GM21515 (cell line): ENCODE measurements at regions not wholly inside any gene's neighbourhood (a gene's known extent, or its start where the extent isn't known, plus 50 kb on each side); places are given as distances from the start of the nearest gene placed in this dataset.
A peak's percentile ranks its signal among the peaks of the same experiment; 100 is the strongest.
"Not testable (repeated sequence)": the region's sequence is repeated elsewhere in the genome, so short reads cannot be mapped to it uniquely, and the experiment has no call there.

Experiments
- ATAC-seq: cut with Tn5 transposase; IDR thresholded peaks from one replicate; pipeline ENCODE4 v1.9.1; 2021; ENCODE audit not compliant: unreplicated experiment

DNA sequence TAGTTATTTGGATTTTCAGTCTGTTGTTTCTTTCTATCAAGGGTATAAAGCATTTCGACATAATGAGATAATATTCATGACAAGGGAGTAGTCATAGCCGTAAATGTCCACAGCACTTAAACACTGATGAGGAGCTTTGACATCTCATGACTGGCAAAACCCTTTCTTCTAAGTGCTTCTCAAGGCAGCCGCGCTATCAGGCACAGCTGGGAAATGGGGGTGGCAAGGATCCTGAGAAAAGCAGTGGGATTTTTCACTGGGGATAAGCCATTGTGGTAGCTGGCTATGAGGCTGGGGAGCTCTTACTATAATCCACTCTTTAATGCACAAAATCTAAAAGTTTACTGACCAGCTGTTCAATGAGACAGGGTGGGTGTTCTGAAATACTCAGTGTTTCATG, 493.2 kb upstream of the KLF6 start:
- no peak for ATAC-seq

DNA sequence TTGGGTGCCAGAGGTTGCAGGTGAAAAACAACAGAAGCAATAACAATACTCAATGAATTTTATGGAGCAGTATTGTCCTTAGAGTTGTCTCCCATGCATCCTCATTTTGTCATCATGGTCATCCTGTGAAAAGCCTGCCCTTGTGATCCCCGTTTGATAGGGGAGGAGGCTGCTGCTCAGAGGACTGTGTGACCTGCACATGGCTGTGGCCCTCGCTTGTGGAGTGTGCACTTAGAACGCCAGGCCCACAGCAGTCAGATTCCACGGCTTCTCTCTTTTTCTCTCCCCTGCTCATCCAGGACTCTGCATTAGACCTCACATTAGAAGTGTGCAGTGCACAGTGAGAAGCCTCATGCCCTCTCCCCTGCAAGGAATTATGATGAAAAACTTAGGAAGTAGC, 491.1 kb upstream of the KLF6 start:
- ATAC-seq, result no peak

DNA sequence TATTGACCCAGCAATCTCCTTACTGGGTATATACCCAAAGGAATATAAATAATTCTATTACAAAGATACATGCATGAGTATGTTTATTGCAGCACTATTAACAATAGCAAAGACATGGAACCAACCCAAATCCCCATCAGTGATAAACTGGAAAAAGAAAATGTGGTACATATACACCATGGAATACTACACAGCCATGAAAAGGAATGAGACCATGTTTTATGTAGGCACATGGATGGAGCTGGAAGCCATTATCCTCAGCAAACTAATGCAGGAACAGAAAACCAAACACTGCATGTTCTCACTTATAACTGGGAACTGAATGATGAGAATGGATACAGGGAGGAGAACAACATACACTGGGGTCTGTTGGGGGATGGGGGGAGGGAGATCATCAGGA, 489.7 kb upstream of the KLF6 start:
- ATAC-seq, result not testable (repeated sequence)

DNA sequence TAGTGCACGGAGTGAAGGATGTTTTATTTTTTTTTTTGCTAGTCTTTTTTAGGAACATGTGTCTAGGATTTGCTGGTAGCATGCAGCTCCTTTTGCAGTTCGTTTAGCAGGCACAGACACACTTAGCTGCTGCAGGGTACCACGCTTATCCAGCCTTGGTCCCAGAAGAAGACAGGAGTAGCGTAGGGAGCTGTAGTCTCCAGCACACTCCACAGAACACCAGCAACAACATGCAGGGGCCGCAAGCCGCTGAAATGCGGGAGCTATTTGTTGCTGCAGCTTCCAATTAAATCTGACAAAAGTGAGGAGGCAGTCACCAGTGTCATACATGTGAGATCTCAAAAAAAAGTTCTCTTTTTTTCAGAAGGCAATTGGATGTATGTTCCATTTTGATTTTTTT, 486.2 kb upstream of the KLF6 start:
- no peak for ATAC-seq

DNA sequence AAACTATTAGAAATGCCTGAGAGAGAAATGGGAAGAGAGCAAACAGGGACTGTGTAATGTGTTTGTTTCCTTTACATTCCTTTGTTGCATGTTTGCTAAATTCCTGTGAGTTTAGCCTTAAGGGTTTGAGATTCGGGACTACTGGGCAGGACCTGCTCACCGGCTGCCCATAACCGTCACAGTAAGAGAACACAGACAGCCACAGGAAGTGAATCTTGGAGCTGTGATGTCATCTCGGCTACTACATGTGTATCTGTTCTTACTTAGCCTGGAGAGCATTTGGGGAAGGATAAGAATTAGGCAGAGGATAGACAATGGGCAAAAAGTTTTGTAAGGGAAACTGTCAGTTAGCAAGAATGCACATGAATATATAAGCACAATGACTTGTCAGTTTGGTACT, 485.1 kb upstream of the KLF6 start:
- no peak for ATAC-seq

DNA sequence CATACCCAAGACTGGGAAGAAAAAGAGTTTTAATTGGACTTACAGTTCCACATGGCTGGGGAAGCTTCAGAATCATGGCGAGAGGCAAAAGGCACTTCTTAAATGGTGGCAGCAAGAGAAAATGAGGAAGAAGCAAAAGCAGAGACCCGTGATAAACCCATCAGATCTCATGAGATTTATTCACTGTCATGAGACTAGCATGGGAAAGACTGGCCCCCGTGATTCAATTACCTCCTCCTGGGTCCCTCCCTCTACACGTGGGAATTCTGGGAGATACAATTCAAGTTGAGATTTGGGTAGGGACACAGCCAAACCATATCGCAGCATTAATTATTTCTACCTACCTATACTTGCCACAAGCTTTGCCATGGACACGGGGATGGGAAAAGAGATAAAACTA, 483.5 kb upstream of the KLF6 start:
- ATAC-seq, result not testable (repeated sequence)

DNA sequence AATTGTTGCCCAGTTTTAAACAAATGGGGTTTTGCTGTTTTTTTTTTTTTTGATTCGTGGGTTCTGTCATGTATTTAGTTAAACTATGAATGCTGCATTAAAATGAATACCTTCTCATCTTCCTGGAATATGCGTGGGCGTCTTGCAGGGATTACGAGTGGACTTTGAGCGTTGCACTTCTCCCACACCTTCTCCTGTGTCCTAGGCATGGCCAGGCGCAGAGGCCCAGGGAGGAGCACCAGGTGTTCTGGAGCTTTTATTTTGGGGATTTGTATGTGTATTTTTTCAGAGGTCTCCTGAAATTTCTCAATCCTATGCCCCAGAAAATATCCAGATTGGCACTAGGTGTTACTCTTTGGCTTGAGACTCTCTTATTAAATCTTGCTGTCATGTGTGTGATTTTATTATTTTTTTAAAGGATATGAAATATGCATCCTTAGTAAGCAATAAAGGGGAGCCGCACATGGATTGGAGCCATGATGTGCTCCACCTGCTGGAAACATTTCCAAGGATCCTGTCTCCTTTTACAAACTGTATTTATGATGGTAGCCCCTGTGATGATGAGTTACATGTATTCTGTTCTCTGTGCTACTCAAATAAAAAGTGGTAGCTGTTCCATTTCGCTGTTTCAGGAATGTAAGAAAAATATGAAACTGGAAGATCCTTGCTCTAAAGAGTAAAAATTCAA, 482.2 kb upstream of the KLF6 start:
- no peak for ATAC-seq

DNA sequence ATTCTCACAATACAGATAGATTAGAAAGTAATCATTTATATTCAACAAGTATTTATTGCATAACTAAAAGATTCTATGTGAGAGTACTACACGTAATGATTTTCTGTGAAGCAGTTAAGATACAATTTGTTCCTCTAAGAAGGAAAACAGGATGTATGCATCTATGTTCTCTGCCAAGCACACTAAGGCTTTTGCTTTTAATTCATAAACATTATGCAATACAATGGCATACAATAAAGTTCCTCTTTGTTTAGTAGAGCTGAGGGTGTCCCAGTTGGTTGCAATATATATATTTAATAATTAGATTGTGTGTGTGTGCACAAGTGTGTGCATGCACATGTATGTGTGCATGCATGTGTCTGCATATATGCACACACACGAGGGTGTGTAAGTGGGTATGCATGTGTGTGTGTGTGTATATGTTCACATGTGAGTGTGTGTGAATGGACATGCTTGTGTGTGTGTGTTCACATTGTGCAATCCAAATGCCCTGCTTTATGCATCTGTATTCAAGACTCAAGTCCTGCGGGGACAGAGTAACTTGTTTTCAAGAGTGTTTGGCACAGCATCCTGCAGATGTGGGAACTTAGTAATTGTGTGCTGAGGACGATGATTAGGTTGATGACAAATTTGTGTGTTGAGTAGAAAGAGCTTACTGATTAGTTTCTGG, 481.5 kb upstream of the KLF6 start:
- no peak for ATAC-seq

DNA sequence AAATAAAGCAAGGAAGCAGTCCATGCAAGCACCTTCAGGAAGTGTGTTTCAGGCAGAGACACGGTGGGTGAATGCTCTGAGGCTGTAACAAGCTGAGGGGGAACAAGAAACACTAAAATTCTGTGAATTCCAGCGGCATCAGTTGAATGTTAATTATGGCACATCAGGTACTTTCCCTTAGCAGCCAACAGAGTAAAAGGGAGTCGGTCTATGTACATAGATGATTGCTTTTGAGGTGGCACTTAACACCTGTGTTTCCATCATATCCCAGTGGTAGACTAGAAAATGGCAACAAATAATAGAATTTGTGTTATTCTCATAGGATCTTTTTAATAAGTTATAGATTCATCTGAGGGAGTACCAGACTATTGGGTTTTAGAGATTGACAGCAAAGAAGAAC, 481.0 kb upstream of the KLF6 start:
- ATAC-seq, result no peak

DNA sequence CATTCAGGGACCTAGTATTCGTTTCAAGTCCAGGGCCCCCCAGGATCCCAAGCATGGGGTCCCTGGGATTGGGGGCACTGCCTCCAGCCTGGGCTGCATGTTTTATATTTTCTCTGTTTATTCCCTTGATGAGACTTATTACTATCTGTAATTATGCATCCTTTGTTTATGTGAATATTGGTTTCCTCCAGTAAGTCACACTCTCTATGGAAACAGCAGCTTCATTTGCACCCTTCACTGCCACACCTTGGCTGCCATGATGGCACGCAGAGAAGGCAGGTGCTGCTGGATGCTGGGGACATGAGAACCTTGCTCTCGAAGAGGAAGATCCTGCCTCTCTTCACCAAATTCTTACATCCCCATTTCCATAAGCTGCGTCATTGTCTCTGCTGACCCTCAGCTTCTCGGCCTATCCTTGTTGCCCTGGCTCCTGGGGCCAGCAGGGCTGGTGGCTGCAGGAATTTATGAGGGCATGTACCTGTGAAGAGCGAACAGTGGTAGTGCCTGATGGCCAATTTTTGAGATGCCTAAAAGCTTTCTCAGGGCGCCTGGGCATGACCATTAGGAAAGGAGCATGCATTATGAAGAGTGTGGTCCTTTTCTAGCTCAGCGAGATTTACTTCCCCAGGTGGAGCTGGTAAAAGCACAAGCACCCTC, 479.3 kb upstream of the KLF6 start:
- no peak for ATAC-seq

DNA sequence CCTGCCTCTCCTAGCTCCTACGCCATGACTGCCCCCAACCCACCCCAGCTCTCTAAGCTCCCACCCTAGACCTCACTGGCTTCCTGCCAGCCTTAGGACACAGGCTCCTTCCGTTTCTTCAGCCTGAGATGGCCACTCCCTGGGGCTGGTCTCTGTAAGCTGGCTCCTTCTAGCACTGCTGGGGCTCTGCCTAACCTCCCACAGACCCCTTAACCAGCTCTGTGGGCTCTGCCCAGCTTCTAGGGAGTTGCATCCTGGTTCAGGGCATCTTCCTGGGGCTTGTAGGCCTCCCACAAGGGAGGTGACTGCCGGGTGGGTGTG, 478.6 kb upstream of the KLF6 start:
- no peak for ATAC-seq

DNA sequence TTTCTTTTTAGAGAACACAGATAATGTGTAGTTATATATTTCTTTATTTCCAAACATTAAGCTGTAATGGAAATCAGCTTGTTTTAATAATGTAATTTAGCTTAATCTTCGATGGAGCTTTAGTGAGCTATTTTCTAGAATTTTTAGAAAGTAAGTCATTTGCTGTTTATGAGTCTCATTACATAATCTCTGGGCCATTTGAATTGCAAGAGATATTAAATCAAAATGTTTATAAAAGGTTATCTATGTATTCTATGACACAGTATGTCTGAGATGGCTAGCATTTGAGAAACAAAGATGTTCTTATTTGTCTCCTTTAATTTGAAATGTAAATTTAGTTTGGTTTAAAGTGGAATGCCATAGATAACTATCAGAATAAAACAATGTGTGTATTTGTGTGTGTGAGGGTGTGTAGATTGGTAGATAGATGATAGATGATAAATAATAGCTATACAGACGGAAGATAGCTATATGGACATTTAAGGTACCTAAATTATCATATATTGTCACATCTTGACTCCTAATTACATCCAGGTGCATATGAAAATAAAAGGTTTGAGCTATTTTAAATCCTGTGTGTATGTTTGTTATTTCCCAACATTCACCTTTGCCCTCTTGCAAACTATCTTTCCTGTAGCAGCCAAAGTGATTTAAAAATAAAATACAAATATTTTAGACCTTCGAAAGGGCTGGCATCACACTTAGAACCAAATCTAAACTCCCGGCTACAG, 478.0 kb upstream of the KLF6 start:
- ATAC-seq, result no peak

DNA sequence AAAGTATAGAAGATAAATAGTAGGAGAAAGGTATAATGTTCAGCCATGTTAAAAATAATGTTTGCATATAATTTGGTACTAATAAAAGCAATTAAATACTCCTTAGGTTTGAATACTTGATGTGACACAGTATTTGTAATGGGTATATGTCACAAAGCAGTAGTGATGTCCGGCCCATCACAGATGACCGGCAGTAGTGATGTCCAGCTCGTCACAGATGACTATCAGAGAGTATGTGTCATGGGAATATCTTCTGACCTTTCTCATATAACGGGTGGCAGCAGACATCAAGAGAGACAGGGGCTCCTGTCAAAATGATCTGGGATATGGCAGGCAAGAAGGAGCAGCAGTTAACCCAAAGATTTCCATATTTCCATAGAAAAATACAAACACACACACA, 477.4 kb upstream of the KLF6 start:
- no peak for ATAC-seq

DNA sequence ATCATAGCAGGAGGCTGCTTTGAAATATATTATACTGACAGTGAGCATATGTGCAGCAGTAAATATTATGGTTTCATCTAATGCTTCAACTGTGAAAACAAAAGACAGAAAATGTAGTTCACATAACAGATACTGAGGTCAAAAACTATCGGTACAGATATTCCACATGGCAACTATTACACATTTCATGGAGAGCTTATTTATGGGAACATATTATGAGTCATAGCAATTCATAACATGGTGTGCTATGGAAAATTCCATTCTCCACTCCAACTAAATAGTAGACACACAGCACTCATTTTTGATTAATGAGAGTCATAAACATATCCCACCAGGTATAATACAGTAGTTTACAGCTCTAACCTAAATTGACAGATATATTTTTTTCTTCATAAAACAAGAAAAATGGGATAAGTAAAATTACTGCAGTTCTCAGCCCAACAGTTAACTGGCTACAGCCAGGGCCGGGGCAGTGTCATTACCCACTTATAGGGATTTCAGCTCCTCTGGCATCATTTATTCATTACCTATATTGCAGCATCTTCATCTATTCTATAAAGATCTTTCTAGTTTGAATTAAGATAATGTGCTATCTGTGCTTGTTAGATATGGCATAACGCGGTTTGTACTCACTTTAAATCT, 475.6 kb upstream of the KLF6 start:
- ATAC-seq, result no peak

DNA sequence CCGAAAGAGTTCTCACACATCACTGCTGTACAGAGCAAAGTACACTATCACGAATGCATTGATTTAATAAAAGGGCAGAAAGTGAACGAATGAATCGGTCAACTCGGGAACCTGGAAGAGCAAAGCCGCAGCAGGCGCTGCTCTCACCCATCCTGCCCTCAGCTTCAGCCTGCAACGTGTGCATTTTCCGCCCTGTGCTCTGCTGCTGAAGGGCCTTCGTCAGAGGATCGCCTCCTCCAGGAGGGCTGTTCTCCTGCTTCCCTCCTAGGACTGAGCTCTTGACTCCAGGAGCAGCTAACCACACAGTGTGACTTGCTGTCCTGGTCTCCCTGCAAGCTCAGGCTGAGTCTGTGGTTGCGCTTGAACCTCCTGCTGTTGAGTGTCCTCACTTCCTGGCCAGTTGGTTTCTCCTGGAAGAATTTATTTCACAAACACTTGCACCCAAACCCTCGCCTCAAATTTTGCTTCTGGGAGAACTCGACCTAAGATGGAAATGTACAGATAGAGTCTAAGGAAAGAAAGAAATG, 473.0 kb upstream of the KLF6 start:
- no peak for ATAC-seq

DNA sequence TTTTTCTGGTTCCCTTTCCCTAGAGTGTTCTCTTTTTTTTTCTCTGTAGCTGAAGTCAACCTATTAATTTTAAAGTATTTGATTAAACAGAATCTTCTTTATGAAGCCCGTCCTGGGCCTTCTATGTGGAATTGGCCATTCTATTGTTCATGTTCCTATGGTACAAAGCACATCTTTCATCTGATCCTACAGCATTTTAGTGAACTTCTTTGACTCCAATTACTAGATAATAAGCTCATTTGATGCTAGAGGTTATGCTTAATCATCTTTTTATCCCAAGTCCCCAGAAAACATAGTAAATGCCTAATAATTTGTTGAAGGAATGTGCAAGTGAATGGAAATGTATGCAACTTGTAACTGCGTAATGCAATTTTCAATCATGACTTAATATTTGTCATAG, 472.0 kb upstream of the KLF6 start:
- ATAC-seq, result no peak

DNA sequence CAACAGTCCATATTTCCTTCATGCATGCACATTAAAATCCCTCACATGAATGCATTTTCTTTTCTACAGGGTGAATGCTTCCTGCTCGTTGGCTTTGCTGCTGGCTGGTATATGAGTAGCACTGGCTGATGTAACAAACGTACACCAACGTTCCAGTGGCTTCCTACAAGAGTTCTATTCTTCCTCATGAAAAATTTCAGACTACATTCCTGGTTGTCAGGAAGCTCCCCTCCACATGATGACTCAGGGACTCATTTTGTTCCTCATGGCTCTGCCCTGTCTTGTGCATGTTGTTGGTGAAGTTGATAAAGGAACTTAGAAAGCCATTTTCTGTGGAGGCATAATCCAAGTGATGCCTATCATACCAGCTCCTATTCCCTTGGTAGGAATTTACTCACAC, 470.7 kb upstream of the KLF6 start:
- no peak for ATAC-seq

DNA sequence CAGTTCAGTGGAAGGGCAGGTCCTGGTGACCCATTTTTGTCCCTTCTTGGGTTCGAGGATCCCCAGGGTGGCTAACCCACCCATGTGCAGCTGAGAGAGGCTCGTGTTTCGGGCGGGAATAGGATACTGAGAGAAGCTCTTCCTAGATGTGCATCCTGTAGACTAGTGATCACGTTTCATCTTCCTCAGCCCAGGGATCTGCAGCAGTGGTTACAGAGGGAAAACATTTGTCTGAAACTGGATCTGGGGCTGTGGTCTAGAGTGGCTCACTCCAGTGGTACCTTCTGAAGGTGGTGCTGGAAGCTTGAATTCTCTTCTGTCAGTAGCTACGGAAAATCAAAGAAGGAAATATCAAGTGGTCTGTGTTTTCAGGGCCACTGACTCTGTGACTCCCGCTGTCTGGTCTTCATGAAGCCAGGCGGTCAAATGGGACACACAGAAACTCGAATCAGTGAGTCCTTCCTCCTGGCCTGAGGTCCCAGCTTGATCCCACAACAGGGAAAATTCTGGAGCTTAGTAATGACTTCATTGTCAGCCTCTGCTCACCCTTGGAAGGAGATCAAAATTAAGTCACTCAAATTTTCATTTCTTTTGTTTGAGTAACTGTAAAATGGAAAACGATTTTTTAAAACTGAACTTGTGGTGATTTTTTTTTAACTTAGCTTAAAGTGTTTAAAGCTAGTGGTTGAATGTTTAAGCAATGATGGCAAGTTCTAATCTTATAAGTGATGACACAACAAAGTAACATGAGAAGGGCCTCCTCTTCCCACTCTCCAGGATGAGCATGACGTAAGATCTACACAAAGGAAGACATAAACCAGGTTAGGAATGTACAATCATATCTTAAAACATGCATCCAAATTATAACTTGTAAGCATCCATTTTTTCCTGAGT, 469.3 kb upstream of the KLF6 start:
- ATAC-seq, result no peak

DNA sequence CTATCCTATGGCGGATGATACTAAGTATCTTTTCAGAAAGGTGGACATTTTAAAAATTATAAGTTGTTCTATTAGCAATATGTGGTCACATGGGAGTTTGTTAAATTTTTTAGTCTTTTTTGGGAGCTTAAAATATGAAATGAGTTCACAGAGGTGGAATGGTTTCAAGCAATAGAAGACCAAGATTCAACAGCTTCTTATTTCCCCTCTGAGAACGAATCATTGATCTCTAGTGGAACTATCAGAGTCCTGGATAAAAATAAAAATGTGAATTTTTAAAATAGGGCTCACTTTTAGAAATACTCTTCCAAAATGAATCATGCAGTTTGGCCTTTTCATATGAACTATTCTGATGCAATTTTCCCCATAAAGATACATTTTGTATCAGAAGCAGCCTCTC, 467.7 kb upstream of the KLF6 start:
- no peak for ATAC-seq

DNA sequence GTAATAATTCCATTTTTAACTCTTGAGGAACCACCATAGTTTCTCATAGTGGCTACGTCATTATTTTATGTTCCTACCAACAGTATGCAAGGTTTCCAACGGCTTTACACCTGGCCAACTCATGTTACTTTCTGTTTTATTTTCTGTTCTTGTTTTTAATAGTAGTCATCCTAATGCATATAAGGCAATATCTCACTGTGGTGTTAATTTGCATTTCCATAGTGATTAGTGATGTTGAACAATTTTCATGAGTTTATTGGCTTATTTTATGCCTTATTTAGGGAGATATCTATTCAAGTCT, 465.5 kb upstream of the KLF6 start:
- peak; percentile 76 for ATAC-seq
